ENCODE measurements at regions not wholly inside any gene's neighbourhood (a gene's known extent, or its start where the extent isn't known, plus 50 kb on each side); places are given as distances from the start of the nearest gene placed in this dataset.

DNA sequence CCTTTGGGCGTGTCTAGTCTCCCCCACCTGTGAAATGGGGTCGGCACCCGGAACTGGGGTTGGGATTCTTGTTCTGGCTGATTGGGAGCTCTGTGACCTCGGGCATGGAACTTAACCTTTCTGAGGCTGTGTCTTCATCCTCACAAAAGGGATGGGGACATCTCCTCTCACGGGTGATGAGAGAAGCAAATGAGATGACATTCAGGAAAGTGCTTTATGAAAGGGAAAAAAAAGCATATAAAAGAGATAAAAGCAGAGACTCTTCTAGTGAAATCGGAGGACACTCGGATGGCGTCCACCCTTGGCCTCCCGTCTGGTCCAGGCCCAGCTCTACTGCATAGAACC is 98.9 kb downstream of the LRRC74A start:
- Histone ChIP-seq H3K4me3 (replicated peaks in 1 of 3; ENCODE audit: low read depth in 2 of 3, low read length in 3 of 3) (no peak overlapping the region), H3K4me2 (replicated peaks; ENCODE audit: extremely low read depth, low read length, poor library complexity, severe bottlenecking) (no peak overlapping the region), H3K27ac (ENCODE audit: low read depth in 1 of 2, low read length in 2 of 2) (no peak overlapping the region), H3K27me3 (ENCODE audit: control insufficient read depth in 2 of 2, insufficient read depth in 2 of 2, low read length in 2 of 2) (no peaks in the 10 kb centered on the region), H3K79me2 (ENCODE audit: insufficient read depth, low read length) (no peaks in the 10 kb centered on the region), H3K36me3 (replicated peaks in 1 of 2; ENCODE audit: control insufficient read depth in 1 of 2, insufficient read depth in 2 of 2, low read length in 2 of 2) (no peaks in the 10 kb centered on the region), H3K9me3 (replicated peaks in 1 of 2; ENCODE audit: control insufficient read depth in 1 of 2, insufficient read depth in 1 of 2, low read length in 2 of 2) (no peaks in the 10 kb centered on the region), H3K9ac (ENCODE audit: insufficient read depth, low read length, poor library complexity, severe bottlenecking) (no peak overlapping the region), H4K20me1 (ENCODE audit: insufficient read depth, low read length) (no peaks in the 10 kb centered on the region), H2AFZ (ENCODE audit: insufficient read depth, low read depth, low read length, poor library complexity, severe bottlenecking) (no peak overlapping the region), H3K4me1 (ENCODE audit: control insufficient read depth in 1 of 2, insufficient read depth in 2 of 2, low read length in 2 of 2) (peaks cover 32 to 39% of the 10 kb centered on the region in 2 donors)
- peaks cover 45% of the 10 kb centered on the region for H3K4me1 Mint-ChIP-seq
- 90% methylated on average over 5 of the region's 9 CpGs for WGBS (ENCODE audit: insufficient coverage)
- peak overlapping the region in 1 of 7 donors; percentile 38 for H3K27ac Mint-ChIP-seq
- H3K27me3 Mint-ChIP-seq (ENCODE audit: low read depth in 3 of 3), result peaks cover 19 to 43% (median 27%) of the 10 kb centered on the region in 3 donors
- H3K9me3 Mint-ChIP-seq, result peaks cover 0 to 8% (median 0%) of the 10 kb centered on the region in 7 donors
- H3K36me3 Mint-ChIP-seq, result no peaks in the 10 kb centered on the region
- TF ChIP-seq CTCF (IDR thresholded peaks at IDR 0.05), result no peak
- H3K4me3 Mint-ChIP-seq, result no peak overlapping the region
- DNase-seq, result no peak
- intact Hi-C loops (cut with micrococcal nuclease), result no loop called here

DNA sequence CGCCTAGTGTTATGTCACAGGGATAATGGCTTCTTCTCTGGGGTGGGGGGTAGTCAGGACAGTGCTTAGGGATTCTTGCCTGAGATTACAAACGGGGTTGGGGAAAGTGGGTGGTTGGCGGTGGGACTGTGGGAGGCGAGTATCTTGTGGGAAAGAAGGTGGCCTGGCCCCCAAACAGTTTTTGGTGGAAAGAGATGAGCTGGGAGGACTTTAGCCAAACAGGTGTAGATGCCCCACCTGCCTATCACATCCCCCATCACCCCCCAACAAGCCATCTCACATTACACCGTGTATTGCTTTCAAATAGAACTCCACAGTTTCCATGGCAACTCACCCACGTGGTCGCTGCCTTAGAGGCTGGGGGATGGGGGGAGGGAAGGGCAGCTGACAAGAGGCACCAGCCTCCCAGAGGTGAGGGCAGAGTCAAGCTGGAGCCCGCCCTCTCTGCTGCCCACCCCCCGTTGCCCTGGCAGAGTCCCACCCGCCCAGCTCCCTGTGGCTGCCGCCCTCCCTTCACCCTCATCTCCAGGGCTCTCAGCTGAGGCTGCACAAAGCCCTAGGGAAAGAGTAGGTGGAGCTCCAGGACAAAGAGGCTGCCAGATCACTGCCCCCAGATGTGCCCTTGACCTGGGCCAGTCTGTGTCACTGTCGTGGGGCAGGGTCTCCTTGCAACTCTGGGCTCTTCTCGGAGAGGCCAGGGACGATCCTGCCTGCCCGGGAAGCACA is 98.3 kb downstream of the LRRC74A start:
- no peaks in the 10 kb centered on the region for H3K79me2 ChIP-seq (ENCODE audit: insufficient read depth, low read length)
- Mint-ChIP-seq H3K36me3 (no peaks in the 10 kb centered on the region), H3K9me3 (peaks cover 0 to 3% (median 0%) of the 10 kb centered on the region in 7 donors), H3K4me3 (peak overlapping the region in 1 of 2 donors; percentile 30), H3K27me3 (ENCODE audit: low read depth in 3 of 3) (peaks cover 20 to 48% (median 30%) of the 10 kb centered on the region in 3 donors), H3K27ac (peak overlapping the region in 3 of 7 donors; percentile 8 to 57 (median 38)), H3K4me1 (peaks cover 45% of the 10 kb centered on the region)
- no peak overlapping the region for H2AFZ ChIP-seq (ENCODE audit: insufficient read depth, low read depth, low read length, poor library complexity, severe bottlenecking)
- no peaks in the 10 kb centered on the region for H3K36me3 ChIP-seq (replicated peaks in 1 of 2; ENCODE audit: control insufficient read depth in 1 of 2, insufficient read depth in 2 of 2, low read length in 2 of 2)
- H3K27me3 ChIP-seq (ENCODE audit: control insufficient read depth in 2 of 2, insufficient read depth in 2 of 2, low read length in 2 of 2), result no peaks in the 10 kb centered on the region
- TF ChIP-seq CTCF (IDR thresholded peaks at IDR 0.05), result no peak
- no peaks in the 10 kb centered on the region for H3K9me3 ChIP-seq (replicated peaks in 1 of 2; ENCODE audit: control insufficient read depth in 1 of 2, insufficient read depth in 1 of 2, low read length in 2 of 2)
- intact Hi-C loops (cut with micrococcal nuclease), result no loop called here
- WGBS (ENCODE audit: insufficient coverage), result 85% methylated on average over 5 of the region's 15 CpGs
- H3K4me3 ChIP-seq (replicated peaks in 1 of 3; ENCODE audit: low read depth in 2 of 3, low read length in 3 of 3), result no peak overlapping the region
- DNase-seq, result no peak
- H3K27ac ChIP-seq (ENCODE audit: low read depth in 1 of 2, low read length in 2 of 2), result no peak overlapping the region
- peaks cover 32 to 39% of the 10 kb centered on the region in 2 donors for H3K4me1 ChIP-seq (ENCODE audit: control insufficient read depth in 1 of 2, insufficient read depth in 2 of 2, low read length in 2 of 2)
- H3K4me2 ChIP-seq (replicated peaks; ENCODE audit: extremely low read depth, low read length, poor library complexity, severe bottlenecking), result no peak overlapping the region
- H3K9ac ChIP-seq (ENCODE audit: insufficient read depth, low read length, poor library complexity, severe bottlenecking), result no peak overlapping the region
- H4K20me1 ChIP-seq (ENCODE audit: insufficient read depth, low read length), result no peaks in the 10 kb centered on the region
